HG03039 (cell line): ENCODE measurements at regions not wholly inside any gene's neighbourhood (a gene's known extent, or its start where the extent isn't known, plus 50 kb on each side); places are given as distances from the start of the nearest gene placed in this dataset.

Source experiments
- ATAC-seq: cut with Tn5 transposase; IDR thresholded peaks from one replicate; pipeline ENCODE4 v1.9.1; 2021; ENCODE audit warnings: mild to moderate bottlenecking, moderate library complexity; ENCODE audit not compliant: unreplicated experiment

DNA sequence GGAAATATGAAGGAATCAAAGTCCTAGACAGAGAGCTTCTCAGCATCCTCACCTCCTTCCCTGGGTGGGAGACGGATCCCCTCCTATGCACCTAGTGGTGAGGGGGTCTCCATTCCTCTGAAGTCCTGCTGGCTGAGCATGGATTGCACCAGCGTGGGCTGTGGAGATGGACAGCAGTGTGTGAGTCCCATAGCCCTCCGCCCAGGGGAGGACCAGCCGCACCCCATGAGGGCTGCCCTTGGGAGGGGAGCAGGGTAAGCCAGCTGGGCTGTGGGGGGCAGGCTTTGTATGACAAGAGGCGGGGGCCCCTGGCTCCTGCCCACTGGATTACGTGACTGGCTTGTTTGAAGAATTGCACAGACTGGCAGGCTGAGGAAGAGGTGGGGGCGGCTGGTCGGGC is 768.2 kb downstream of the GALR1 start:
- no peak for ATAC-seq

DNA sequence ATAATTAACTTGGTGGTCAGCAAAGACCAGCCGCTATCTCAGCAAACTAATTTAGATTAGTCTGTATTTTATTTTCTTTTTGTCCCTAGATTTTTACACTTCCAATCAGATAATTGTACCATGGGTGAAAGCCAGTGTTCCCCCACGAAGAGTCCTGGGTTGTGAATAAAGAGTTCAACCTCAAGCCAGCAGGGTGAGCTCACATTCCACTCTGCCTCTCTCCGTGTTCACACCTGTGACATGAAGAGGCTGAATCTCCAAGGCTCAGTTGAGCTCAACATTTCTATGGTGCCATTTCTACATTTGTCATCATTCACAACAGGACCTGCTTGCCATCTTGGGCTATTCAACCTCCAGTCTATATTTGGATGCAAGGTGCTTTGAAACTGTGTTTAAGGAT is 771.5 kb downstream of the GALR1 start:
- no peak for ATAC-seq

DNA sequence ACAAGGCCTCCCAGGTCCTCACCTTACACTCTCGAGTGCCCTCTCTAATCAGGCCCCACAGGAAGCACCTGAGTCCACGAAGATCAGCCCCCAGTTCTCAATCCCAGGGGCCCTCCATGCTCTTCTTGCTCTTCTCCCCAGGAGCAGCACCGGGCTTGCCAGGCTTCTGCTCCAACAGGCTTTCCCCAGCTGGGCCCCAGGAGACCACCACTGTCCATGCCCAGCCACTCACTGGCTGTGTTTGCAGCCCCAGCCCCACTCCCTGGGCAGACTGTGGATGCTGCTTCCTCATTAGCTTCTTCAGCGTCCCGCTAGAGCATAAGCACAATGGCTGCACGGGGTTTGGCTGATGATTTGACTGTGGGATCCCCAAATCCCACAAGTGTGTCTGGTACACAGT is 781.9 kb downstream of the GALR1 start:
- no peak for ATAC-seq

DNA sequence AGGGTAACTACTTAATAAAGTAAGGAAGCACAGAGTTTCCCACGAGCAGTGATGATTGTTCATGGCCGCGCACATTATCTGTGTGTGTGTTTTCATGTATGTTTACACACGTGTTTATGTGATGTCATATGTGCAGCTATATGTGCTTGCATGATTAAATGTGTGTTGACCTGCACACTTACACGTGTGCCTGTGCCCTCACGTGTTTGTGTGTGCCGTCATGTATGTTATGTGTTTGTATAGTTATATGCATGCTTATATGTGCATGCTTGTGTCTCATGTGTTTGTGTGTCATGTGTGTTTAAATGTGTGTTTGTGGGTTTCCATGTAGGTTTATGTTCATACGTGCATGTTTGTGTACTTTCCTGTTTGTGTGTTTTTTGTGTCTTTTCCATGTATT is 782.3 kb downstream of the GALR1 start:
- ATAC-seq: no peak

DNA sequence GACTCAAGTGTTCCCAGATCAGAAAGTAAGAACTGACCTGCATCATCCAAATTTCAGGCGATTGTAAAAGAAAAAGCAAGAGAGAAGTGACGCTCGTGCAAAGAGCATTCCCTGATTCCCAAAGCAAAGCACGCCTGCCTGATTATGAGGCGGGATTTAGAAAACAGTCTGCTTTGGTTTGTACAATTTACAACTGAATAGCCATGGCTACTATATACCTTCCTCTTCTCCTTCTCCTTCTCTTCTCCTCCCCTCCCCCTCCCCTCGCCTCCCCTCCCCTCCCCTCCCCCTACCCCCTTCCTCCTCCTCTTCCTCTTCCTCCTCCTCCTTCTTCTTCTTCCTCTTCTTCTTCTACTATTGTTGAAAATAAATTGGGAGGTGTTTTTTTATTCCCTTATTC is 782.9 kb downstream of the GALR1 start:
- ATAC-seq: no peak

DNA sequence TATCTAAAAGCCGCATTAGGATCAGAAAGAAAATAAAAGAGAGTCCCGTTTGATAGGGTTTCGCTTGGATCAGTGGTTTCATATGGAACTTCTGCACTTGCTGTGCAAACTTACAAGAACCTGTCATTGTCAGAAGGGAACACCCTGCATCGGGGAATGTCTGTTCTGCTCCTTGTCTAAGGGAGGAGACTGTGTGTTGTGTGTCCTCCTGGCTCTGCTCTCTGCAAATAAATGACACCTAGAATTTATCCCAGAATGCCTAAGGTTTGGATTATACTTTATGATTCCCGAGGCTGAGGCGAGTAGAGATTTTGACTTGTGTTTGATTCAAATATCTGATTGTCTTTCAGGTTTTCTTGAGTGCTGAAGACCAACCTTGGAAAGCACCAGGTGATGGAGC is 785.1 kb downstream of the GALR1 start:
- ATAC-seq: no peak

DNA sequence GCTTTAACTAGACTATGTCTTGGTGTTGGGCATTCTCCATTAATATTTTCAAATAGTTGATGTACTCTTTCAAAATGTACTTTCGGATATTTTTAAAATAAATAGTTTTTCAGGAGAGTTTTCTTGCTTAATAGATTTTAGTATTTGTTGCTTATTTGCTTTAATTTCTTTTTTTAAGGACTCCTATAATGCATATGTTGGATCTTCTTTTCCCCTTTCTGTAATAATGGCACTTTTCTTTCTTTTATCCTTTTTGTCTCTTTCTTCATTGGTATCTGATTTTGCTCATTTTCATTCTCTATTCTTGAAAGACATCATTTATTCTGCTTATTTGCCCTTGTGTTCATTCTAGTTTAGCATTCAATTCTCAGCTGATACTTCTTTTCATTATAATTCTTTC is 791.6 kb downstream of the GALR1 start:
- ATAC-seq: no peak

DNA sequence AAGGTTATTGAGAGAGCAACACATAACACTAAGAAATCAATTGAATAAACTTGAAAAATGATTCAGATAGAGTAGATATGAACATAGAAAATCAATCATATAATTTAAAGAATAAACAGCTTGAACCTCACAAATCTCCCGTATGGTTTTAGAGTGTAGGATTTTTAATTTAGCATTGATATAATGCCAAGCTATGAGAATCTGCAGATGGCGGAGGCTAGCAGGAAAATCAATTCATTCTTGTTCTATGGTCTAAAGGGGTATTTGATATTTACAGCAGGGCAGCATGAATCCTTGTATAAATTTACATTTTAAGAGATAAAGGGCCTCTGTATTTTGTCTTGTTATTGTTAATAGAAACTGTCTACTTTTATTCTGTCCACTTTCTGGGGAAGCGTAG is 797.0 kb downstream of the GALR1 start:
- no peak for ATAC-seq

DNA sequence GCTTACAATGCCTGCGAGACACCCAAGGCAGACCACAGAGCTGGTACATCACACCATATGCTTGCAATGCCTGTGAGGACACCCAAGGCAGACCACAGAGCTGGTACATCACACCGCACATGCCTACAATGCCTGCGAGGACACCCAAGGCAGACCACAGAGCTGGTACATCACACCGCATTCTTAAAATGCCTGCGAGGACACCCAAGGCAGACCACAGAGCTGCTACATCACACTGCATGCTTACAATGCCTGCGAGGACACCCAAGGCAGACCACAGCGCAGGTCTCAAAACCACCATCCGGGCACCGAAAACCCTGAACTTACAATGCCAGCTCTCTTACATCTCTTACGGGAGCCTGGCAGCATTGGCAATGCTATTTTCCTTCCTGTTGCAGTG is 799.6 kb downstream of the GALR1 start:
- no peak for ATAC-seq

DNA sequence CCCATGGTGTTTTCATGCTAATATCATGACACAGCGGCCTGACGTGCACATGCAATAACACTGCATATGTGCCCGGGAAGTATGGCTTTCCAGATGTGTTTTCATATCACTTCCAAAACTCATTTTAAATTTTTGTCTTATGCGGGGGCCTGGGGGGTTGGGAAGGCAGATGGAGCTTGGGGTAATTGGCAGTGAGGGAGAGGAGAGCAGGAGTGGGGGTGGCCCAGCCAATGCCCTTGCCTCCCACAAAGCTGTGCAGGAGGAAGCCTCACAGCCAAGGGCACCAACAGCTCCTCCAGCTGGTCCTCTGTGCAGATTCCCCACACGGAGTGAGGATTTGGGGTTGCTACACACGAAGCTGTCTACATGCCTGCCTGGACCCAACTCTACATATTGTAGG is 805.2 kb downstream of the GALR1 start:
- ATAC-seq: no peak

DNA sequence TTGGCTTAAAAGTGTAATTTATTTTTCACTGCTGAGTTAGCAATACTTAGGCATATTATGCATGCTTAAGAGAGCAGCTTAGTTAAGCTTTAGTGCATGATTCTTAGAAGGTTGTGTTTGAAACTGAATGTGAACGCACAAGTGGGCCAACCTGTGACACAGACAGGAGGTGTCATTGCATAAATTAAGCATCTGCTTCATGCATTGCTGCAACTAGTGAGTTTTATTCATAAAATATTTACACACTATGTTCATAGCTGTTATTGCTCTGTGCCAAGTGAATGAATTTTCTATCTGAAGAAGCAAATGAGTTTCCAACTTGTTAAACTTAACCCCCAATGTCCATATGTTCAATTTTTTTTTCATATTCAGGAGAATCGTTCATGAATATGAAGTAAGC is 806.4 kb downstream of the GALR1 start:
- ATAC-seq: no peak

DNA sequence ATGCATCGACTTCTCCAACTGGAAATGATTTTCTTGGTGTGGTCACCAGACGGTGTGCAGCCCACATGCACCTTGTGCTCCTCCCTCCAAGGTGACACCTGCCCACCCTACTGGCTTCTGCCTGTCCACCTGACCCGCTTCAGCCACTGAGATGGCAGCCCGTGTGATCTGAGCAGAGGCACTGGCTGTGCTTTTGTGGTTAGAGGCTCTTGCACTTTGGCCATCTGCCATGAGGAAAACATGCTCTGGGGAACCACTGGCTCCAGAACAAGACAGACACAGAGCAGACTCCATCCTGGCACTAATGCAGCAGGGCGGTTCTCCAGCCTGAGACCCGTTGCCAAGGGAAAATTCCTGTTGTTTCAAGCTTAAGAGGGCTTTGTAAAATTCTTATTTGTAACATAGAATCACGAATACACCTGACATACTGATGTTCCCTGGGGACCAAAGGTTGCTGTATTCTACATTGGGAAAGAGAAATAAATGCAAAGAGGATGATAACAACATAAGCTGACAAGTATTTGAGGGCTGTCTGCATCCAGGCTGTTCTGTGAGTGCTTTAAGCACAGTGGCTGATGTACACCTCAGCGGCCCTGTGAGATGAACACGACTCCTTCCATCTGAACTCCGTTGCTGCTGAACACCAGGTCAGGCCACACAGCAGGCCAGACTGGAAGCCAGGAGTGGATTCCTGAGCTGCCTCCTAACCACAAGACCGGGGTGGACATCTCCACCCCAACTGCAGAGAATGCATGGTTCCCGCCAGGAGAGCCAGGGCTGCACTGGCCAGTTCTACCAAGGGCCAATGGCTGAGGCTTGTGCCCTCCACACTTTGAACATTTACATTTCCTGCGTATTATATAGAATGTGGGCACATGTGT is 820.4 kb downstream of the GALR1 start:
- ATAC-seq: no peak

DNA sequence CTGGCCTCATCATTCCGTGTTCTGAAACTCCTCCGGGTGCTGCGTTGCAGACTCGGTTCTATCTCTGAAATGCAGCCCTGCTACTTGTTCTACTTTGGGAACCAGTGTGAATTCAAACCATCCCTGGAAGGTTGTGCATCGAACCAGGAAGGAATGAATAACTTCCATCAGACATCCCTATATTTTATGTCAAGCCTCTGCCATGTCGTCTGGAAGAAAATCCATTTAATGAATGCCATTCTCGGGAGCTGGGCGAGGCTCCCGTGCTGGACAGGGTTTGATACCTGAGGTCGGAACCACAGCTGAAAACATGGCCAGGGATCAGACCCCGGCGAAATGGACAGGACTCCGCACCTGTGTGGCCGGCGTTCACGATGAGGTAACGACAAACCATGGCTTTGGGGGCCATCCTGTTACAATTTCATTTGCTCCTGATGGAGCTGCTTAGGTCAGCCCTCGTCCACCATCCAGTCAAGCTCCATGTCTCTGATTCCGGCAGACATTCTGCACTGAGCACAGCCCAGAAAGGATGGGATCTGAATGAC is 821.6 kb downstream of the GALR1 start:
- ATAC-seq: no peak

DNA sequence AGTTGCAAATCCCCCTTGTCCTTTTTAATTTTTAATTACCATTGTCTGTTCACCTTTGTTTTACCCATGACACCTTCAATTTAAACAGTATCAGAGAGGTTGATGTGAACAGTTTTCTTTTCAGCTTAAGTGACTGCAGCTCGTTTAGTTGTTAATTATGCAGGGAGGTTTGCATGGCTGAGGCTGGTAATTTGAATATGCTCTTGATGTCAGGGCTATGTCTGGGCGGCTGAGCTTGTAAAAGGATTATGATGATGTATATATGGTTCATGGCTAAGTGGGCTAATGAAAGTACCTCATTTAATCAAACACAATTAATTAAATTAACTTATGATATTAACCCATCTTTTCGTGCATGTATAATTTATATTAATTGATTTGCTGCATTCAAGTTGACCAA is 822.1 kb downstream of the GALR1 start:
- ATAC-seq: no peak

DNA sequence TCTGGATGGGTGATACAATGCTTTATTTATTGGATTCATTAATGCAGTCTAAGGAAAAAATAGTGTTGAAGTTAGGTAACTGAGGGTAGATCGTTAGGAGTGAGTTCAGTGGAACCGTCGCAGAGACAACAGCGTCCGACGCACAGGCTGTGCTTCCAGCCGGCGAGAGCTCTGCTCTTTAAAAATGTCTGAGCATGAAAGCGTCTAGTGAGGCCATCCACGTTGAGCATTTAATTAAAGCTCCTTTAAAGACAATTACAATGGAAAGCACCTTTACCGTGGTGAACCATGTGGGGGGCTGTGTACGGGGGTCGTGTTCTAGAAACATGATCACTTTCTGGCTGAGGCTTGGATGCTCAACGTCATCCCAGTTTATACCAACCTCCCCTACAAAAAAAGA is 822.7 kb downstream of the GALR1 start:
- no peak for ATAC-seq

DNA sequence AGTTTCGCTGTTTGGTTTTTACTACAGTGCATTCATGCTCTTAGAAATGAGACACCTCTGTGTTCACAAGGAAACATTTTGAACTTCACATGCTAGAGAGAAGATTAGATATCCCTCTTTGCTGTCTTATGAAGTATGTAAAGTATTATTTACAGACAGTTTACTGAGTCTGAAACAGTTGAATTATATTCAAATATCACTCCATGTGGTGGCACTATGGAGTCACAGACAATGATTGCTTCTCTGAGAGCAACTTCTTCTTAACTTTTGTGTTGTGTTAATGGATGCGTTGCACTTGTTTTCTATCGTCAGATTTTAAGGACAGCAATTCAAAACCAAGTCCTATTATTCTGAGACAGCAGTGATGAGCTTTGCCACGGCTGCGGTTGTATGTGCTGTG is 823.6 kb downstream of the GALR1 start:
- no peak for ATAC-seq

DNA sequence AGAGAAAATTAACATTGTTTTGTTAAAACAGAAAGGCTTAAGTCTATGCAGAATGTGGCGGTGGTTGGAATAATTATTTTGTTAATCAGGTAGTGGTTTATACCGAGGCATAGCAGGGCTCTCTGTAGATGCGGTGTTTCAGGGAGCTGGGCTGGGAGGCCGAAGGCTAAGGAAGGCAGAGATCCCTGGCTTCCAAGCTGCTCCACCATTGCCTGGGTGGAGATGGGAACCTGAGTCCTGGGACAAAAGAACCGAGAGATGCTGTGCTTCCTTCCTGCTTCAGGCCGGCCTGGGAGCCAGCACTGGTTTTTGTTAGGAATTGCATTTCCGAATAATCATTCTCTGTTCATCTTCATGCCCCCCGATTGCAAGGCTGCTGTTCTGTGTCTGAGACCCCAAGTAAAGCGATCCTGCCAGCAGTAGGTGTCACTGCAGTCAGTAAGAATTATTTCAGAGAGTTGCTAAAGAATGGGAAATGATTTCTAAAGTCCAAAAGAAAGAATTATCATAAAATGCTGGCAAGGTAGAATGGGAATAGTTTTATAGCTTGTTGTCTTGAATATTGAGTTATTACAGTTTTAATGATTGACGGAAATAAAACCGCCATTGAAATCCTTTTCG is 824.9 kb downstream of the GALR1 start:
- ATAC-seq: no peak

DNA sequence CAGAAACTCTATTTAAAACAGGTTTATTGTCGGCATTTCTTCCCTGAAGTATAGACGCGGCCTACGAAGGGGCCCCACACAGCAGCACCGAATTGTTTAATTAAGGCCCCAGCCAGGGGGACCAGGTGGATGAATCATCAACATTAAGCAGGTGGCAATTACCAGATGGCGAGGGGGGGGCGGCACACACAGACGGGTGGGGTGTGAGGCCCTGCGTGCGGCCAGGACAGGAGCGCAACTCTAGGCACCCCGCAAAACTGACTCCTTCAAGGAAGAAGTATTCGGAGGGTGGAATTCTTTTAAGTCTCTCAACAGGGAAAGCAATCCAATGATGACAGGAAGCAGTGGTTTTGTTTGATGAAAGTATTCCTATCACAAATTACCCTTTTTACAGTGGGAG is 830.4 kb downstream of the GALR1 start:
- ATAC-seq: no peak

DNA sequence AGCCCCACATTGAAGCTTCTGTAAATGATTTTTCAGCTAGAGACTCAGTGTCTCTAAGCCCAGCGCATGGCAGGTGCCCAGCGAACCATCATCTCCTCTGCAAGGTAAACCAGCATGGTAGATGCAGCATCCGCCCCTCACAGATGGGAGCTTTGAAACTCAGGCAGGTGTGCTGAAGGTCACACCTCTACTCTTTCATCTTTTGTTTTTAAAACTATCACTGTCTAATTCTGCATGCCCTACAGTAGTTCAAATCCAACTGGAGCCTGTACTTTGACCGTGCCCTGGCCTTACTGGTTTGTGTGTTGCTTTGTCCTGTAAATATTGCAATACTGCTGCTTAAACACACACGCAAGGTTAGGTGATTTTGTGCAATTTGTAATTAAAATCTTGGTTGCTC is 831.1 kb downstream of the GALR1 start:
- ATAC-seq: no peak

DNA sequence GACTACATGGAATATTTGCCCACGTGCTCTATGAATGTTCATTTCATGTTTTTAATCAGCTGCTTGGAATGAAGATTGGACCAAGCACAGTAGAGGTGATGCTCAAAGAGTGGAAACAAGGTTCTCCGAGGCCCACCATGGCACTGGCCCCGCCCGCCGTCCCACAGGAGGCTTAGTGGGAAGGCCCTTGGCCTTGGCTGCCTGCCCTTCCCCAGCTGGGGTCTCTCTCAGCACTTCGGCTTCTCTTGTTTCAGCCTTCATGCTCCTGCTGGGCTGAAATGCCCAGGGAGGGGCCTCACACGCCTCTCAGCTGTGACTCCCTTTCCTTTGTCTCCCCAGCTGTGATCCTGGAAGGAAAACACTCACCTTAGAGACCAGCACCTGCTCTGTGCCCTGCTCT is 833.2 kb downstream of the GALR1 start:
- ATAC-seq: no peak

DNA sequence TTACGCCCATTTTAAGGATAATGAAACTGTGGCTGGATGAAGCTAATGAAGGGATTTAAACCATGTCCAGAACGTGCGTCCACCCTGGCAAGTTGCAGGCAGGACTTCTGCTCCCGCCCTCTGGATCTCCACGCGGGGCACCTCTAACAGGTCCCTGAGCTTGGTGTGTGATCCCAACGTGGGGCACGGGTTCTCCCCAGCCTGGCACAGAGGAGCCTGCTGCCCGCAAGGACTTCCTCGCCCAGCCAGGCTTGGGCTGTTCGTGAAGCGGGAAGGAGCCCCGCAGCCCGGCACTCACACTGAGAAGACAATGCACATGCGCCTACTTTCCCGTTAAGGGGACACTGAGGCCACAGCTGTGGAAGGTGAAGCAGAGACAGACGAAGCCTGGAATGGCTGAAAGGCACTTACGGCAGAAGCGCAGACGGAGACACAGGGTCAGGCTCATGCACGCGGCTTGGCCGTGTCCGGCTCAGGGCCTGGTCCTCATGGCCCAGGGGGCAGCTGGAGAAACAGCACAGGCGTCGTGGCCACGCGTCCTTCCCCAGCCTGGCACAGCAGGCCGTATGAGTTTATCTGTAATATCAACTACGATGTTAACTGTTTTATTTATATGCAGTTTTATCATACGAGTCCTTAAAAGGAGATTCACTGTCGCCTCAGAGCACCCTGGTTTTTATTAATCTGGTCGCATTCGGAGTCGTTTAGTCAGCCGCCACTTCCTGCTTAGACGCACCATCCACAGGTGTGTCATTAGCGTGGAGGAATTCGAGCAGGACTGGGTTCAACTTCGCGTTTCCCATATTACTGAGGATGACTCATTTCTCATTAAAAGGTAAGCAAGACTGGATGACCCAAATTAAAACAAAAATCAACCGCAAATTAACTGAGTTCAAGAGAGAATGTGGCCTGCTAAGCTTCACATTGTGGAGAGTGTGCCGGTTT is 835.9 kb downstream of the GALR1 start:
- ATAC-seq: no peak
